Gastrocnemius medialis (tissue), 4 donors: ENCODE measurements at regions not wholly inside any gene's neighbourhood (a gene's known extent, or its start where the extent isn't known, plus 50 kb on each side); places are given as distances from the start of the nearest gene placed in this dataset.

Experiments used
- ATAC-seq, 2 donors: fragments of 150-250 bp; one replicate each; pipeline ENCODE4 v1.9.1; 2016
- DNase-seq, 2 donors: peaks; one replicate each; pipeline ENCODE4 v3.0.0-alpha.2; 2019
- H3K27ac ChIP-seq, 4 donors: fragments of 200-600 bp; sonication (generic); 1 replicate in 1 of 4; 2 replicates in 3 of 4; pipeline ENCODE4 v1.5.1; 2016 to 2018; ENCODE audit warnings: mild to moderate bottlenecking in 2 of 4, moderate library complexity in 1 of 4
- H3K27me3 ChIP-seq, 3 donors: fragments of 200-600 bp; sonication (generic) in 2 of 3; 1 replicate in 1 of 3; 2 replicates in 2 of 3; pipeline versions ENCODE4 v1.5.1 to v1.6.0; 2016 to 2019; ENCODE audit warnings: mild to moderate bottlenecking in 1 of 3, moderate library complexity in 1 of 3
- H3K36me3 ChIP-seq, 2 donors: fragments of 200-600 bp; sonication (generic) in 1 of 2; one replicate each; pipeline ENCODE4 v1.5.1; 2017 to 2018
- H3K4me1 ChIP-seq, 2 donors: fragments of 200-600 bp; sonication (generic) in 1 of 2; one replicate each; pipeline ENCODE4 v1.5.1; 2016 to 2017; ENCODE audit warnings: mild to moderate bottlenecking in 2 of 2
- H3K4me3 ChIP-seq, 4 donors: fragments of 200-600 bp; sonication (generic) in 3 of 4; 1 replicate in 1 of 4; 2 replicates in 3 of 4; pipeline ENCODE4 v1.5.1; 2016 to 2019; ENCODE audit warnings: mild to moderate bottlenecking in 2 of 4
- H3K9me3 ChIP-seq, 3 donors: fragments of 200-600 bp; sonication (generic) in 2 of 3; 1 replicate in 1 of 3; 2 replicates in 2 of 3; pipeline ENCODE4 v1.5.1; 2016 to 2019
- CTCF ChIP-seq, 5 experiments: fragments of 450-650 bp in 3 of 5; fragments of 200-600 bp in 2 of 5; sonication (generic) in 2 of 5; IDR thresholded peaks in 4 of 5; conservative IDR thresholded peaks in 1 of 5; 1 replicate in 4 of 5; 2 replicates in 1 of 5; pipeline ENCODE4 v1.5.1; 2016 to 2019; ENCODE audit warnings: antibody characterized with exemption in 5 of 5, mild to moderate bottlenecking in 3 of 5, moderate library complexity in 3 of 5
- POLR2A ChIP-seq, 2 donors: fragments of 450-650 bp; IDR thresholded peaks; one replicate each; pipeline ENCODE4 v1.6.1; 2017; ENCODE audit warnings: antibody characterized with exemption in 2 of 2, mild to moderate bottlenecking in 2 of 2, moderate library complexity in 2 of 2
- in situ Hi-C, 4 donors: fragments of 200-750 bp; cut with MboI; loops; one replicate each; pipeline versions ENCODE4 v1.15.0 to v1.8.0; 2017; ENCODE audit warnings: low sequenced_read_pairs in 4 of 4
- intact Hi-C: fragments of 100-400 bp; cut with DNase I; formaldehyde crosslinking; loops from one replicate; pipeline ENCODE4 v1.15.1; 2023; ENCODE audit warnings: low total_unique reads

- in situ Hi-C loops (no loop called here), intact Hi-C loops (no loop called here)
- no peaks in the 10 kb centered on the region for H3K9me3 ChIP-seq
- H3K27me3 ChIP-seq = peaks cover 0 to 4% (median 0%) of the 10 kb centered on the region in 3 donors
- DNase-seq (no peak), ATAC-seq (no peak)
- TF ChIP-seq POLR2A (IDR thresholded peaks at IDR 0.05) (no peak), CTCF (IDR thresholded peaks at IDR 0.05 in 4 of 5, conservative IDR thresholded peaks at IDR 0.05 in 1 of 5) (no peak)
- no peaks in the 10 kb centered on the region for H3K4me1 ChIP-seq
- no peak overlapping the region for H3K4me3 ChIP-seq
- H3K36me3 ChIP-seq = no peaks in the 10 kb centered on the region
- H3K27ac ChIP-seq = no peak overlapping the region
These were observed 71.0 kb upstream of the SEMA6A start for GRCh38 chr5:116645627-116646026.

- in situ Hi-C loops = no loop called here
- DNase-seq = no peak
- intact Hi-C loops = no loop called here
- H3K4me3 ChIP-seq = no peak overlapping the region
- H3K27me3 ChIP-seq = no peaks in the 10 kb centered on the region
- TF ChIP-seq CTCF (IDR thresholded peaks at IDR 0.05 in 4 of 5, conservative IDR thresholded peaks at IDR 0.05 in 1 of 5) (no peak), POLR2A (IDR thresholded peaks at IDR 0.05) (no peak)
- no peak for ATAC-seq
- H3K4me1 ChIP-seq = no peaks in the 10 kb centered on the region
- no peak overlapping the region for H3K27ac ChIP-seq
- H3K9me3 ChIP-seq = no peaks in the 10 kb centered on the region
- no peaks in the 10 kb centered on the region for H3K36me3 ChIP-seq
These were observed 65.6 kb upstream of the SEMA6A start for GRCh38 chr5:116640236-116640635.

- in situ Hi-C loops = no loop called here
These were observed 62.6 kb upstream of the SEMA6A start for GRCh38 chr5:116637149-116637740.

GRCh38 chr5:116632890-116633289, 58.3 kb upstream of the SEMA6A start:
- H3K27me3 ChIP-seq = no peaks in the 10 kb centered on the region
- intact Hi-C loops = no loop called here
- H3K27ac ChIP-seq = no peak overlapping the region
- no peak overlapping the region for H3K4me3 ChIP-seq
- ATAC-seq = no peak
- no peaks in the 10 kb centered on the region for H3K36me3 ChIP-seq
- TF ChIP-seq POLR2A (IDR thresholded peaks at IDR 0.05) (no peak), CTCF (IDR thresholded peaks at IDR 0.05 in 4 of 5, conservative IDR thresholded peaks at IDR 0.05 in 1 of 5) (no peak)
- no peaks in the 10 kb centered on the region for H3K9me3 ChIP-seq
- no peak for DNase-seq
- H3K4me1 ChIP-seq = no peaks in the 10 kb centered on the region
- in situ Hi-C loops = no loop called here

More at GRCh38 chr5:116637149-116637740, 62.6 kb upstream of the SEMA6A start:
- Histone ChIP-seq H3K4me3 (no peak overlapping the region), H3K27ac (no peak overlapping the region), H3K4me1 (no peaks in the 10 kb centered on the region), H3K27me3 (no peaks in the 10 kb centered on the region), H3K36me3 (no peaks in the 10 kb centered on the region), H3K9me3 (no peaks in the 10 kb centered on the region)
- DNase-seq (no peak), ATAC-seq (no peak)
- intact Hi-C loops = no loop called here
- TF ChIP-seq POLR2A (IDR thresholded peaks at IDR 0.05) = no peak
- no peak for TF ChIP-seq CTCF (IDR thresholded peaks at IDR 0.05 in 4 of 5, conservative IDR thresholded peaks at IDR 0.05 in 1 of 5)

- no peaks in the 10 kb centered on the region for H3K27me3 ChIP-seq
- intact Hi-C loops = no loop called here
- no peak for DNase-seq
- in situ Hi-C loops = no loop called here
- H3K9me3 ChIP-seq = no peaks in the 10 kb centered on the region
- TF ChIP-seq POLR2A (IDR thresholded peaks at IDR 0.05) (no peak), CTCF (IDR thresholded peaks at IDR 0.05 in 4 of 5, conservative IDR thresholded peaks at IDR 0.05 in 1 of 5) (no peak)
- no peak overlapping the region for H3K4me3 ChIP-seq
- H3K36me3 ChIP-seq = no peaks in the 10 kb centered on the region
- no peak for ATAC-seq
- no peak overlapping the region for H3K27ac ChIP-seq
- H3K4me1 ChIP-seq = peaks cover 0 to 8% of the 10 kb centered on the region in 2 donors
These were observed 56.5 kb upstream of the SEMA6A start for GRCh38 chr5:116631147-116631546.
